ENCODE measurements at regions not wholly inside any gene's neighbourhood (a gene's known extent, or its start where the extent isn't known, plus 50 kb on each side); places are given as distances from the start of the nearest gene placed in this dataset.

DNA sequence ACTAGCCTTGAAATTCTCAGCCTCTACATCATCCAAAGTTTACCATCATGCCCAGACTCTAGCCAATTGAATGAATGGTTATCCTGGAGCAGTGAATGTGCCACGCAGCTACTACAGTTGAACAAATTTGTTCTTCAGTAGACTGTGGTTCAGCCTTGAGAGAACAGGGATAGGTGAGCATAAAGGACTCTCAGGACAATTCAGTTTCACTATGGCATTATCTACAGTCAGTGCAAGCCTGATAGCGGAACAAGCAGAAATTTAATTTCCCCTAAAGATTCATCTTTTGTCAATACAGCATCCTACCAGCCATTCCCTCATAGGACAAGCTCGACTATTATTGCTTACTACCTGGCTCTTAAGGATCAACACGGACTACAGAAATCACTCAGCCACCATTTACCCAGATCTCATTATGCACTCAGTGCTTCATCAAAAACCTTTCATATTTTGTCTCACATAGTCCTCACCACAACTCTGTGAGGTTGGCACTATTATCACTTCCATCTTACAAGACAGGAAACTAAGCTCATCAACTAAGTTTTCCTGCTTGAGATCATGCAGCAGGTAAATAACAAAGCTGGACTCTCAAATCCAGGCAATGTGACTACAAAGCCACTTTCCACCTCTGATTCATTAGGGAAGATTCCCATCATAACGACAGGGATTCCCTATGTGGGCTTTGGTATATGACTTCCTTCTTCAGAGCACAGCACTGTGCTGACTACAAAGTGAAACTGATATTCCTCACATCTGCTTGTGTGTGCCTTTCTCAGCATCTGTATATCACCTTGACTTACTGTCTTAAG, 181.5 kb upstream of the ACVR2A start:
- H3K27ac ChIP-seq (ENCODE audit: extremely low read depth, low read depth, low read length) = no peak overlapping the region
- ChIA-PET POLR2A (no interaction called here), CTCF (interaction anchor here (0.5 to 0.6 kb wide), 3 partner anchors 8 to 188 kb away, joined by 3 read pairs; no protein-coding TSS in a partner anchor)
- H3K4me1 ChIP-seq (ENCODE audit: control insufficient read depth, insufficient read depth, low read length) = no peaks in the 10 kb centered on the region
- no peak for TF ChIP-seq HOXD13 (CRISPR knock-in tag; IDR thresholded peaks at IDR 0.05; ENCODE audit: borderline replicate concordance)
- TF ChIP-seq HOXC10 (CRISPR knock-in tag; IDR thresholded peaks at IDR 0.05) = no peak
- TF ChIP-seq IKZF3 (tag by site-specific recombination; IDR thresholded peaks at IDR 0.05) = no peak
- TF ChIP-seq ZNF223 (tag by site-specific recombination; IDR thresholded peaks at IDR 0.05) = no peak
- no peak for TF ChIP-seq GLI4 (tag by site-specific recombination; IDR thresholded peaks at IDR 0.05)
- no peak for TF ChIP-seq ZNF830 (tag by site-specific recombination; IDR thresholded peaks at IDR 0.05; ENCODE audit: low read depth)
- no peak for TF ChIP-seq YY2 (tag by site-specific recombination; IDR thresholded peaks at IDR 0.05)
- no peak for TF ChIP-seq YY1 (tag by site-specific recombination; IDR thresholded peaks at IDR 0.05)
- no peak for TF ChIP-seq SP2 (tag by site-specific recombination; IDR thresholded peaks at IDR 0.05)
- TF ChIP-seq BCL11A (tag by site-specific recombination; IDR thresholded peaks at IDR 0.05; ENCODE audit: low read depth) = no peak
- no peak for TF ChIP-seq SCRT1 (tag by site-specific recombination; IDR thresholded peaks at IDR 0.05; ENCODE audit: borderline replicate concordance)
- no peak for TF ChIP-seq SCRT2 (tag by site-specific recombination; IDR thresholded peaks at IDR 0.05)
- no peak for TF ChIP-seq ZNF48 (tag by site-specific recombination; IDR thresholded peaks at IDR 0.05)
- TF ChIP-seq, protein P1, sequence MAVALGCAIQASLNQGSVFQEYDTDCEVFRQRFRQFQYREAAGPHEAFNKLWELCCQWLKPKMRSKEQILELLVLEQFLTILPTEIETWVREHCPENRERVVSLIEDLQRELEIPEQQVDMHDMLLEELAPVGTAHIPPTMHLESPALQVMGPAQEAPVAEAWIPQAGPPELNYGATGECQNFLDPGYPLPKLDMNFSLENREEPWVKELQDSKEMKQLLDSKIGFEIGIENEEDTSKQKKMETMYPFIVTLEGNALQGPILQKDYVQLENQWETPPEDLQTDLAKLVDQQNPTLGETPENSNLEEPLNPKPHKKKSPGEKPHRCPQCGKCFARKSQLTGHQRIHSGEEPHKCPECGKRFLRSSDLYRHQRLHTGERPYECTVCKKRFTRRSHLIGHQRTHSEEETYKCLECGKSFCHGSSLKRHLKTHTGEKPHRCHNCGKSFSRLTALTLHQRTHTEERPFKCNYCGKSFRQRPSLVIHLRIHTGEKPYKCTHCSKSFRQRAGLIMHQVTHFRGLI (tag by site-specific recombination; IDR thresholded peaks at IDR 0.05) = no peak
- H3K9me3 ChIP-seq (ENCODE audit: control insufficient read depth, insufficient read depth, low read depth, low read length) = no peaks in the 10 kb centered on the region
- H3K36me3 ChIP-seq (ENCODE audit: control insufficient read depth in 2 of 2, insufficient read depth in 1 of 2, low read length in 2 of 2) = no peaks in the 10 kb centered on the region
- H3K4me3 ChIP-seq (ENCODE audit: low read depth, low read length) = no peak overlapping the region

DNA sequence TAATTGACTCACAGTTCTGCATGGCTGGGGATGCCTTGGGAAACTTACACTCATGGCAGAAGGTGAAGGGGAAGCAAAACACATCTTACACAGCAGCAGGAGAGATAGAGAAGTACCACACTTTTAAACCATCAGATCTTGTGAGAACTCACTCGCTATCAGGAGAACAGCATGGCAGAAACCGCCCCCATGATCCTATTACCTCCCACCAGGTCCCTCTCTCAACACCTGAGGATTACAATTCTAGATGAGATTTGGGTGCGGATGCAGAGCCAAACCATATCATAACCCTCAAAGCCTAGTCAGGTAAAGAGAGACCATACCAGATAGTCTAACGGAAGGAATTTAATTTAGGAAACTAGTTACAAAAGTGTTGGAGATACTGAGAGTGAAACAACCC, 182.6 kb upstream of the ACVR2A start:
- Histone ChIP-seq H3K36me3 (ENCODE audit: control insufficient read depth in 2 of 2, insufficient read depth in 1 of 2, low read length in 2 of 2) (no peaks in the 10 kb centered on the region), H3K27ac (ENCODE audit: extremely low read depth, low read depth, low read length) (no peak overlapping the region), H3K9me3 (ENCODE audit: control insufficient read depth, insufficient read depth, low read depth, low read length) (no peaks in the 10 kb centered on the region), H3K4me3 (ENCODE audit: low read depth, low read length) (no peak overlapping the region), H3K4me1 (ENCODE audit: control insufficient read depth, insufficient read depth, low read length) (no peaks in the 10 kb centered on the region)
- CTCF ChIA-PET = no interaction called here
- TF ChIP-seq, protein P2, sequence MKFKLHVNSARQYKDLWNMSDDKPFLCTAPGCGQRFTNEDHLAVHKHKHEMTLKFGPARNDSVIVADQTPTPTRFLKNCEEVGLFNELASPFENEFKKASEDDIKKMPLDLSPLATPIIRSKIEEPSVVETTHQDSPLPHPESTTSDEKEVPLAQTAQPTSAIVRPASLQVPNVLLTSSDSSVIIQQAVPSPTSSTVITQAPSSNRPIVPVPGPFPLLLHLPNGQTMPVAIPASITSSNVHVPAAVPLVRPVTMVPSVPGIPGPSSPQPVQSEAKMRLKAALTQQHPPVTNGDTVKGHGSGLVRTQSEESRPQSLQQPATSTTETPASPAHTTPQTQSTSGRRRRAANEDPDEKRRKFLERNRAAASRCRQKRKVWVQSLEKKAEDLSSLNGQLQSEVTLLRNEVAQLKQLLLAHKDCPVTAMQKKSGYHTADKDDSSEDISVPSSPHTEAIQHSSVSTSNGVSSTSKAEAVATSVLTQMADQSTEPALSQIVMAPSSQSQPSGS (tag by site-specific recombination; IDR thresholded peaks at IDR 0.05; ENCODE audit: low read depth) = no peak
- no peak for TF ChIP-seq HOXD13 (CRISPR knock-in tag; IDR thresholded peaks at IDR 0.05; ENCODE audit: borderline replicate concordance)
- no peak for TF ChIP-seq ZNF830 (tag by site-specific recombination; IDR thresholded peaks at IDR 0.05; ENCODE audit: low read depth)
- TF ChIP-seq, protein P3, sequence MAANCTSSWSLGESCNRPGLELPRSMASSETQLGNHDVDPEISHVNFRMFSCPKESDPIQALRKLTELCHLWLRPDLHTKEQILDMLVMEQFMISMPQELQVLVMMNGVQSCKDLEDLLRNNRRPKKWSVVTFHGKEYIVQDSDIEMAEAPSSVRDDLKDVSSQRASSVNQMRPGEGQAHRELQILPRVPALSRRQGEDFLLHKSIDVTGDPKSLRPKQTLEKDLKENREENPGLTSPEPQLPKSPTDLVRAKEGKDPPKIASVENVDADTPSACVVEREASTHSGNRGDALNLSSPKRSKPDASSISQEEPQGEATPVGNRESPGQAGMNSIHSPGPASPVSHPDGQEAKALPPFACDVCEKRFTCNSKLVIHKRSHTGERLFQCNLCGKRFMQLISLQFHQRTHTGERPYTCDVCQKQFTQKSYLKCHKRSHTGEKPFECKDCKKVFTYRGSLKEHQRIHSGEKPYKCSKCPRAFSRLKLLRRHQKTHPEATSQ (tag by site-specific recombination; IDR thresholded peaks at IDR 0.05) = no peak
- TF ChIP-seq, protein P4, sequence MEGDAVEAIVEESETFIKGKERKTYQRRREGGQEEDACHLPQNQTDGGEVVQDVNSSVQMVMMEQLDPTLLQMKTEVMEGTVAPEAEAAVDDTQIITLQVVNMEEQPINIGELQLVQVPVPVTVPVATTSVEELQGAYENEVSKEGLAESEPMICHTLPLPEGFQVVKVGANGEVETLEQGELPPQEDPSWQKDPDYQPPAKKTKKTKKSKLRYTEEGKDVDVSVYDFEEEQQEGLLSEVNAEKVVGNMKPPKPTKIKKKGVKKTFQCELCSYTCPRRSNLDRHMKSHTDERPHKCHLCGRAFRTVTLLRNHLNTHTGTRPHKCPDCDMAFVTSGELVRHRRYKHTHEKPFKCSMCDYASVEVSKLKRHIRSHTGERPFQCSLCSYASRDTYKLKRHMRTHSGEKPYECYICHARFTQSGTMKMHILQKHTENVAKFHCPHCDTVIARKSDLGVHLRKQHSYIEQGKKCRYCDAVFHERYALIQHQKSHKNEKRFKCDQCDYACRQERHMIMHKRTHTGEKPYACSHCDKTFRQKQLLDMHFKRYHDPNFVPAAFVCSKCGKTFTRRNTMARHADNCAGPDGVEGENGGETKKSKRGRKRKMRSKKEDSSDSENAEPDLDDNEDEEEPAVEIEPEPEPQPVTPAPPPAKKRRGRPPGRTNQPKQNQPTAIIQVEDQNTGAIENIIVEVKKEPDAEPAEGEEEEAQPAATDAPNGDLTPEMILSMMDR (tag by site-specific recombination; IDR thresholded peaks at IDR 0.05) = no peak
- TF ChIP-seq ZNF157 (tag by site-specific recombination; IDR thresholded peaks at IDR 0.05) = no peak
- TF ChIP-seq ZNF48 (tag by site-specific recombination; IDR thresholded peaks at IDR 0.05) = no peak
- POLR2A ChIA-PET = no interaction called here

Data from HEK293 (cell line).